A549 (cell line): ENCODE measurements at regions not wholly inside any gene's neighbourhood (a gene's known extent, or its start where the extent isn't known, plus 50 kb on each side); places are given as distances from the start of the nearest gene placed in this dataset.

Experiments used
- ATAC-seq, 2 experiments: fragments of 200-7000 bp in 1 of 2; fragments of >200 bp in 1 of 2; cut with Nextera tagmentation in 1 of 2; cut with Tn5 transposase in 1 of 2; 3 replicates each; pipeline versions ENCODE4 v1.8.0 to v1.9.1; 2018 to 2020; ENCODE audit warnings: mild to moderate bottlenecking in 1 of 2, moderate library complexity in 1 of 2
- CTCF ChIA-PET: fragments of 300-600 bp; sonication (Branson Sonifier 250); formaldehyde crosslinking; extraction: SDS; loops from one replicate; lab custom pipeline; 2021; ENCODE audit warnings: antibody characterized with exemption, inconsistent platforms; lab: Yijun Ruan, JAX
- POLR2A ChIA-PET: fragments of 350-600 bp; formaldehyde crosslinking; extraction: SDS; loops from one replicate; lab custom pipeline; 2021; ENCODE audit warnings: antibody characterized with exemption, inconsistent platforms; lab: Yijun Ruan, JAX
- DNase-seq, 2 experiments: peaks; one replicate each; pipeline versions ENCODE4 v3.0.0 to v3.0.0-alpha.2; 2011 to 2016; ENCODE audit warnings: low read depth in 1 of 2, low spot score in 1 of 2
- FAIRE-seq: peaks from 2 replicates; lab custom pipeline; 2011; peaks lifted over from hg19 to GRCh38; lab: Jason Lieb, UNC
- H3K27ac ChIP-seq, 2 experiments: fragments of >200 bp; sonication (Bioruptor Twin); formaldehyde crosslinking; 3 replicates each; pipeline ENCODE4 v1.5.1; 2016 to 2017
- H3K4me1 ChIP-seq: fragments of >200 bp; sonication (Bioruptor Twin); formaldehyde crosslinking; 3 replicates; pipeline ENCODE4 v1.6.1; 2016
- H3K4me2 ChIP-seq: fragments of >200 bp; sonication (Bioruptor Twin); formaldehyde crosslinking; 3 replicates; pipeline ENCODE4 v1.6.1; 2016
- H3K4me3 ChIP-seq: fragments of >200 bp; sonication (Bioruptor Twin); formaldehyde crosslinking; 3 replicates; pipeline ENCODE4 v1.5.1; 2016
- H3K9me3 ChIP-seq: fragments of >200 bp; sonication (Bioruptor Twin); formaldehyde crosslinking; 3 replicates; pipeline ENCODE4 v1.6.1; 2016
- CBX8 ChIP-seq: fragments of 200-600 bp; sonication (generic); IDR thresholded peaks from 2 replicates; pipeline ENCODE4 v1.6.1; 2016
- CHD2 ChIP-seq: fragments of 150-350 bp; IDR thresholded peaks from 2 replicates; pipeline ENCODE4 v1.6.1; 2014; ENCODE audit warnings: low read length; ENCODE audit not compliant: partially characterized antibody
- EHMT2 ChIP-seq: fragments of 200-600 bp; sonication (generic); IDR thresholded peaks from 2 replicates; pipeline ENCODE4 v1.6.1; 2016; ENCODE audit warnings: antibody characterized with exemption, low read depth, mild to moderate bottlenecking, moderate library complexity
- GATA3 ChIP-seq: IDR thresholded peaks from 2 replicates; pipeline ENCODE4 v1.6.1; 2012; ENCODE audit warnings: borderline replicate concordance
- HOXA7 ChIP-seq: fragments of 250-450 bp; sonication (Bioruptor Pico); IDR thresholded peaks from 2 replicates; pipeline ENCODE4 v1.5.0; 2020; ENCODE audit warnings: mild to moderate bottlenecking, moderate library complexity
- HOXB13 ChIP-seq: fragments of 250-450 bp; sonication (Bioruptor Pico); IDR thresholded peaks from 2 replicates; pipeline ENCODE4 v1.5.0; 2020; ENCODE audit warnings: low read depth, mild to moderate bottlenecking, moderate library complexity
- HOXB5 ChIP-seq: fragments of 250-450 bp; sonication (Bioruptor Pico); IDR thresholded peaks from 2 replicates; pipeline ENCODE4 v1.5.0; 2020; ENCODE audit warnings: mild to moderate bottlenecking, moderate library complexity
- JUN ChIP-seq, 2 experiments: fragments of >200 bp; sonication (Bioruptor Twin); formaldehyde crosslinking; IDR thresholded peaks; 2 replicates in 1 of 2; 3 replicates in 1 of 2; pipeline ENCODE4 v1.6.1; 2016 to 2017
- NPAS2 ChIP-seq: fragments of 250-450 bp; sonication (Bioruptor Pico); IDR thresholded peaks from 2 replicates; pipeline ENCODE4 v1.8.0; 2022; ENCODE audit warnings: mild to moderate bottlenecking, moderate library complexity, borderline replicate concordance
- PHF8 ChIP-seq: fragments of 200-600 bp; sonication (generic); IDR thresholded peaks from 2 replicates; pipeline ENCODE4 v1.6.1; 2016; ENCODE audit warnings: low read depth, mild to moderate bottlenecking, antibody characterized with exemption, moderate library complexity, borderline replicate concordance
- RCOR1 ChIP-seq: fragments of 150-350 bp; IDR thresholded peaks from 2 replicates; pipeline ENCODE4 v1.6.1; 2014; ENCODE audit warnings: antibody characterized with exemption, low read length, low read depth
- RNF2 ChIP-seq: fragments of 200-600 bp; sonication (generic); IDR thresholded peaks from 2 replicates; pipeline ENCODE4 v1.6.1; 2016; ENCODE audit warnings: low read depth, mild to moderate bottlenecking, antibody characterized with exemption, moderate library complexity, borderline replicate concordance
- SMC3 ChIP-seq: fragments of >200 bp; sonication (Bioruptor Twin); formaldehyde crosslinking; IDR thresholded peaks from 3 replicates; pipeline ENCODE4 v1.6.1; 2018; ENCODE audit warnings: inconsistent platforms
- ZFP36 ChIP-seq: fragments of 450-650 bp; IDR thresholded peaks from 2 replicates; pipeline ENCODE4 v1.6.1; 2014; ENCODE audit warnings: borderline replicate concordance; ENCODE audit not compliant: partially characterized antibody
- ZSCAN20 ChIP-seq: fragments of 250-450 bp; sonication (Bioruptor Pico); IDR thresholded peaks from 2 replicates; pipeline ENCODE4 v1.8.0; 2022; ENCODE audit warnings: mild to moderate bottlenecking, moderate library complexity
- WGBS: methylation state at CpG from one replicate; pipeline ENCODE4 v1.1.6; 2017; ENCODE audit errors: missing lambda C conversion rate; 5-methylcytosine and 5-hydroxymethylcytosine counted together
- TF ChIP-seq, protein P1 (sequence below): fragments of 200-600 bp; sonication (generic); IDR thresholded peaks from 2 replicates; pipeline ENCODE4 v1.6.1; 2016; ENCODE audit warnings: antibody characterized with exemption, mild to moderate bottlenecking, moderate library complexity
- TF ChIP-seq, protein P2 (sequence below): fragments of >200 bp; sonication (Bioruptor Twin); formaldehyde crosslinking; IDR thresholded peaks from 3 replicates; pipeline ENCODE4 v1.6.1; 2016

DNA sequence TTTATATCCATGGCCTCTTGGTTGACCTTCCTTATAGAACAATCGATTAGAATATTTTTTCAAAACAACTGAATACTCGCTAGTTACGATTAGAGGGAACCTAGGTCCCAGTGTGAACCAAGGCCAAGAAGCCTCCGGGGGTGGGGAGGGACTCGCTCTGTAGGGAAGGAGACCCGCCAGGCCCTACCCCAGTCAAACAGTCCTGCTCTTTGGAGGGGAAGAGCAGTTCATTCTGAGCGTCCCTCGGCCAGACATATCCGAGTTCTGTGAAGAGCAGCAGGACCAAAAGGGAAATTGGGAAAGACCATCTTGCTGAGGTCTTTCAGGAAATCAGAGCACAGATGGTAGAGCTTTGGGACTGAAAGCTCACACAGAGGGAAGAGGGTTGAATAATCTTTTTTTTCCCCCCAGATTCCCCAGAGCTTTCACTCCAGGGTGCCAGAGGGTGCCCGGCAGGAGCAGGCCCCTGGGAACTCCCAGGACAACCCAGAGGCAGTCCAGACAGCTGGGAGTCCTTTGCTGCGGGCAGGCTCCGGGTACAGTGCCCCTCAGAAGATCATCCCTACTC, 137.2 kb upstream of the HES1 start:
- Histone ChIP-seq H3K9me3 (peaks cover 4% of the 10 kb centered on the region; the same call in 1 of the 3 replicates), H3K4me3 (no peak overlapping the region), H3K4me2 (no peak overlapping the region), H3K27ac (no peak overlapping the region), H3K4me1 (peaks cover 8% of the 10 kb centered on the region; the same call in 2 of the 3 replicates)
- no peak for TF ChIP-seq RNF2
- TF ChIP-seq PHF8: no peak
- TF ChIP-seq, protein P1, sequence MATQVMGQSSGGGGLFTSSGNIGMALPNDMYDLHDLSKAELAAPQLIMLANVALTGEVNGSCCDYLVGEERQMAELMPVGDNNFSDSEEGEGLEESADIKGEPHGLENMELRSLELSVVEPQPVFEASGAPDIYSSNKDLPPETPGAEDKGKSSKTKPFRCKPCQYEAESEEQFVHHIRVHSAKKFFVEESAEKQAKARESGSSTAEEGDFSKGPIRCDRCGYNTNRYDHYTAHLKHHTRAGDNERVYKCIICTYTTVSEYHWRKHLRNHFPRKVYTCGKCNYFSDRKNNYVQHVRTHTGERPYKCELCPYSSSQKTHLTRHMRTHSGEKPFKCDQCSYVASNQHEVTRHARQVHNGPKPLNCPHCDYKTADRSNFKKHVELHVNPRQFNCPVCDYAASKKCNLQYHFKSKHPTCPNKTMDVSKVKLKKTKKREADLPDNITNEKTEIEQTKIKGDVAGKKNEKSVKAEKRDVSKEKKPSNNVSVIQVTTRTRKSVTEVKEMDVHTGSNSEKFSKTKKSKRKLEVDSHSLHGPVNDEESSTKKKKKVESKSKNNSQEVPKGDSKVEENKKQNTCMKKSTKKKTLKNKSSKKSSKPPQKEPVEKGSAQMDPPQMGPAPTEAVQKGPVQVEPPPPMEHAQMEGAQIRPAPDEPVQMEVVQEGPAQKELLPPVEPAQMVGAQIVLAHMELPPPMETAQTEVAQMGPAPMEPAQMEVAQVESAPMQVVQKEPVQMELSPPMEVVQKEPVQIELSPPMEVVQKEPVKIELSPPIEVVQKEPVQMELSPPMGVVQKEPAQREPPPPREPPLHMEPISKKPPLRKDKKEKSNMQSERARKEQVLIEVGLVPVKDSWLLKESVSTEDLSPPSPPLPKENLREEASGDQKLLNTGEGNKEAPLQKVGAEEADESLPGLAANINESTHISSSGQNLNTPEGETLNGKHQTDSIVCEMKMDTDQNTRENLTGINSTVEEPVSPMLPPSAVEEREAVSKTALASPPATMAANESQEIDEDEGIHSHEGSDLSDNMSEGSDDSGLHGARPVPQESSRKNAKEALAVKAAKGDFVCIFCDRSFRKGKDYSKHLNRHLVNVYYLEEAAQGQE: no peak
- no peak for TF ChIP-seq NPAS2 (CRISPR knock-in tag)
- TF ChIP-seq ZFP36: no peak
- no peak for TF ChIP-seq JUN (IDR thresholded peaks at IDR 0.05)
- no peak for TF ChIP-seq HOXB13 (CRISPR knock-in tag)
- TF ChIP-seq SMC3: no peak
- no peak for TF ChIP-seq HOXA7
- no peak for TF ChIP-seq CBX8
- TF ChIP-seq CHD2: no peak
- 94% methylated on average over 12 of the region's 12 CpGs for WGBS
- ATAC-seq (no peak), DNase-seq (no peak), FAIRE-seq (no peak)
- ChIA-PET POLR2A (no interaction called here), CTCF (no interaction called here)

DNA sequence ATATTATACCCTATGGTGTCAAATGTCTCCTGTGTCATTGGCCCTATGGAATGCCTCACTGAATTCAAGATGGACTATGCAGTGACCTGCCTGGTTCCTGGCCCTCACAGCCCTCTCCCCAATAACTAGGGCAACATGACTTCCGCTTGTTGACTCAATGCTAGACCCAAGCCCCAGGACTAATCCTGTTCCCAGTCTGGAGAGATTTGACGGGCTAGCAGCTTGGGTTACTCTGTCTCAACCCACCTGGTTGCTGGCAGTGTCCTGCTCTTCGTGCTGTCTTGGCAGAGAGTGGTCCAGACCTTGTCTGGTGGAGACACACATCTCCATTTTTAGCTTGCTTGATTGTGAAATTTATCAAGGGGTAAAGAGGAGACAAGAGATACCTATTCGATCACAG, 135.8 kb upstream of the HES1 start:
- DNase-seq (no peak), ATAC-seq (no peak), FAIRE-seq (no peak)
- ChIA-PET POLR2A (no interaction called here), CTCF (interaction anchor here (1.1 kb wide), 1 partner anchor 30 kb away, joined by 4 read pairs; no protein-coding TSS in a partner anchor)
- WGBS: 92% methylated on average over 4 of the region's 4 CpGs
- H3K4me3 ChIP-seq: no peak overlapping the region
- TF ChIP-seq HOXB5 (CRISPR knock-in tag) (no peak), RCOR1 (no peak), GATA3 (no peak), ZSCAN20 (CRISPR knock-in tag) (no peak), EHMT2 (no peak), NPAS2 (CRISPR knock-in tag) (no peak)
- TF ChIP-seq, protein P1: no peak
- TF ChIP-seq, protein P2, sequence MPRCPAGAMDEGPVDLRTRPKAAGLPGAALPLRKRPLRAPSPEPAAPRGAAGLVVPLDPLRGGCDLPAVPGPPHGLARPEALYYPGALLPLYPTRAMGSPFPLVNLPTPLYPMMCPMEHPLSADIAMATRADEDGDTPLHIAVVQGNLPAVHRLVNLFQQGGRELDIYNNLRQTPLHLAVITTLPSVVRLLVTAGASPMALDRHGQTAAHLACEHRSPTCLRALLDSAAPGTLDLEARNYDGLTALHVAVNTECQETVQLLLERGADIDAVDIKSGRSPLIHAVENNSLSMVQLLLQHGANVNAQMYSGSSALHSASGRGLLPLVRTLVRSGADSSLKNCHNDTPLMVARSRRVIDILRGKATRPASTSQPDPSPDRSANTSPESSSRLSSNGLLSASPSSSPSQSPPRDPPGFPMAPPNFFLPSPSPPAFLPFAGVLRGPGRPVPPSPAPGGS: no peak
- peaks cover 4% of the 10 kb centered on the region; the same call in 1 of the 3 replicates for H3K9me3 ChIP-seq
- H3K27ac ChIP-seq: no peak overlapping the region
- peaks cover 22% of the 10 kb centered on the region for H3K4me1 ChIP-seq
- no peak overlapping the region for H3K4me2 ChIP-seq
